Stimulated activated CD8-positive, alpha-beta memory T cell treated with anti-CD3 and anti-CD28 coated beads, Interleukin-4, amount 100 ng/mL, for 24 hours (primary cell): ENCODE measurements at regions not wholly inside any gene's neighbourhood (a gene's known extent, or its start where the extent isn't known, plus 50 kb on each side); places are given as distances from the start of the nearest gene placed in this dataset.
"Not testable (repeated sequence)": the region's sequence is repeated elsewhere in the genome, so short reads cannot be mapped to it uniquely, and the experiment has no call there.

ENCODE experiments used
- DNase-seq: peaks from one replicate; pipeline ENCODE4 v3.0.0-alpha.2; 2020; ENCODE audit warnings: low read depth

GRCh38 chr9:85147046-85147640, 477.6 kb downstream of the NTRK2 start:
- DNase-seq, result no peak

- DNase-seq, result no peak
Measured at GRCh38 chr9:85142968-85143367, 473.4 kb downstream of the NTRK2 start.

- DNase-seq, result no peak
Measured at GRCh38 chr9:85142496-85142911, 473.0 kb downstream of the NTRK2 start.

- DNase-seq, result no peak
Measured at GRCh38 chr9:85137696-85138095, 468.2 kb downstream of the NTRK2 start.

- DNase-seq, result no peak
Measured at GRCh38 chr9:85136987-85137386, 467.5 kb downstream of the NTRK2 start.

- no peak for DNase-seq
Measured at GRCh38 chr9:85136507-85136906, 467.0 kb downstream of the NTRK2 start.

GRCh38 chr9:85130764-85131163, 461.2 kb downstream of the NTRK2 start:
- DNase-seq, result no peak

- DNase-seq, result no peak
Measured at GRCh38 chr9:85130260-85130659, 460.7 kb downstream of the NTRK2 start.

- no peak for DNase-seq
Measured at GRCh38 chr9:85129514-85129913, 460.0 kb downstream of the NTRK2 start.

- no peak for DNase-seq
Measured at GRCh38 chr9:85118990-85119755, 449.6 kb downstream of the NTRK2 start.

GRCh38 chr9:85117831-85118230, 448.3 kb downstream of the NTRK2 start:
- no peak for DNase-seq

GRCh38 chr9:85115473-85115872, 445.9 kb downstream of the NTRK2 start:
- DNase-seq, result no peak

GRCh38 chr9:85114799-85115198, 445.3 kb downstream of the NTRK2 start:
- DNase-seq, result no peak

- DNase-seq, result no peak
Measured at GRCh38 chr9:85112933-85113418, 443.4 kb downstream of the NTRK2 start.

GRCh38 chr9:85112391-85112790, 442.9 kb downstream of the NTRK2 start:
- no peak for DNase-seq

GRCh38 chr9:85108746-85109145, 439.2 kb downstream of the NTRK2 start:
- DNase-seq, result no peak

GRCh38 chr9:85108229-85108628, 438.7 kb downstream of the NTRK2 start:
- no peak for DNase-seq

GRCh38 chr9:85089188-85089969, 419.9 kb downstream of the NTRK2 start:
- no peak for DNase-seq

GRCh38 chr9:85081963-85082362, 412.4 kb downstream of the NTRK2 start:
- no peak for DNase-seq

GRCh38 chr9:85079349-85079748, 409.8 kb downstream of the NTRK2 start:
- no peak for DNase-seq

- DNase-seq, result no peak
Measured at GRCh38 chr9:85077944-85078343, 408.4 kb downstream of the NTRK2 start.

GRCh38 chr9:85077146-85077545, 407.6 kb downstream of the NTRK2 start:
- DNase-seq, result not testable (repeated sequence)
